B cell (primary cell): ENCODE measurements at regions not wholly inside any gene's neighbourhood (a gene's known extent, or its start where the extent isn't known, plus 50 kb on each side); places are given as distances from the start of the nearest gene placed in this dataset.

Experiments used
- ATAC-seq: fragments of 200-7000 bp; cut with Tn5 transposase; one replicate; pipeline ENCODE4 v1.10.0; 2021; ENCODE audit warnings: low read depth, mild to moderate bottlenecking, moderate number of reproducible peaks, moderate library complexity
- CTCF ChIA-PET: fragments of 350-600 bp; sonication (Branson Sonifier 250); formaldehyde crosslinking; loops from one replicate; lab custom pipeline; 2021; ENCODE audit warnings: antibody characterized with exemption, inconsistent platforms; lab: Charles Lee
- POLR2A ChIA-PET: fragments of 350-600 bp; sonication (Branson Sonifier 250); formaldehyde crosslinking; loops from one replicate; lab custom pipeline; 2021; ENCODE audit warnings: antibody characterized with exemption; lab: Charles Lee
- DNase-seq: peaks from one replicate; pipeline ENCODE4 v3.0.0; 2013
- H2AFZ ChIP-seq: 2 replicates; pipeline ENCODE4 v1.6.1; 2012; ENCODE audit warnings: mild to moderate bottlenecking, low read depth, low read length; ENCODE audit not compliant: insufficient read depth, poor library complexity, severe bottlenecking
- H3K27ac ChIP-seq, 2 donors: 1 replicate in 1 of 2; 2 replicates in 1 of 2; pipeline ENCODE4 v1.5.1; 2012 to 2013; ENCODE audit warnings: low read length in 2 of 2, mild to moderate bottlenecking in 2 of 2, moderate library complexity in 1 of 2
- H3K27me3 ChIP-seq, 4 experiments: fragments of 200-600 bp in 1 of 4; sonication (generic) in 1 of 4; replicated peaks in 1 of 4; 1 replicate in 2 of 4; 2 replicates in 2 of 4; pipeline versions ENCODE4 v1.6.1 to v1.7.0; 2013 to 2016; ENCODE audit warnings: low read length in 3 of 4, mild to moderate bottlenecking in 2 of 4, mixed read lengths in 1 of 4, moderate library complexity in 1 of 4; ENCODE audit not compliant: insufficient read depth in 4 of 4, control insufficient read depth in 3 of 4; ENCODE audit errors: control extremely low read depth in 1 of 4
- H3K36me3 ChIP-seq, 2 experiments: replicated peaks in 1 of 2; 1 replicate in 1 of 2; 2 replicates in 1 of 2; pipeline versions ENCODE4 v1.6.1 to v1.7.1; 2013; ENCODE audit warnings: low read length in 1 of 2; ENCODE audit not compliant: insufficient read depth in 2 of 2, control insufficient read depth in 1 of 2; ENCODE audit errors: control extremely low read depth in 1 of 2, extremely low read depth in 1 of 2
- H3K4me1 ChIP-seq, 2 donors: fragments of 200-600 bp in 1 of 2; sonication (generic) in 1 of 2; 1 replicate in 1 of 2; 2 replicates in 1 of 2; pipeline versions ENCODE4 v1.5.1 to v1.6.1; 2013 to 2017; ENCODE audit warnings: low read length in 2 of 2; ENCODE audit not compliant: control insufficient read depth in 2 of 2, insufficient read depth in 2 of 2
- H3K4me2 ChIP-seq: replicated peaks from 2 replicates; pipeline ENCODE3; 2012; ENCODE audit warnings: mild to moderate bottlenecking, low read depth, low read length; ENCODE audit not compliant: poor library complexity, severe bottlenecking
- H3K4me3 ChIP-seq, 5 experiments: fragments of 200-600 bp in 1 of 5; sonication (generic) in 1 of 5; 1 replicate in 3 of 5; 2 replicates in 2 of 5; pipeline versions ENCODE4 v1.5.1 to v1.7.0; 2011 to 2016; ENCODE audit warnings: low read length in 4 of 5, mild to moderate bottlenecking in 4 of 5, low read depth in 2 of 5, control low read depth in 1 of 5, moderate library complexity in 1 of 5; ENCODE audit not compliant: insufficient read depth in 1 of 5; ENCODE audit errors: control extremely low read depth in 1 of 5, extremely low read depth in 1 of 5
- H3K79me2 ChIP-seq: fragments of 200-600 bp; sonication (generic); one replicate; pipeline ENCODE4 v1.6.0; 2016; ENCODE audit warnings: low read length; ENCODE audit not compliant: control insufficient read depth, insufficient read depth
- H3K9ac ChIP-seq: fragments of 200-600 bp; sonication (generic); 2 replicates; pipeline ENCODE4 v1.6.1; 2017; ENCODE audit warnings: mild to moderate bottlenecking, low read length, moderate library complexity
- H3K9me3 ChIP-seq, 3 donors: one replicate each; pipeline versions ENCODE4 v1.6.1 to v1.7.1; 2013; ENCODE audit warnings: low read length in 2 of 3; ENCODE audit not compliant: control insufficient read depth in 2 of 3, insufficient read depth in 1 of 3; ENCODE audit errors: control extremely low read depth in 1 of 3
- H4K20me1 ChIP-seq: 2 replicates; pipeline ENCODE4 v1.6.0; 2012; ENCODE audit warnings: mild to moderate bottlenecking, low read length; ENCODE audit not compliant: insufficient read depth, control insufficient read depth, poor library complexity, severe bottlenecking
- H3K27ac Mint-ChIP-seq: one replicate; pipeline ENCODE4 v1.8.0; 2021; ENCODE audit warnings: mixed read lengths
- H3K27me3 Mint-ChIP-seq: one replicate; pipeline ENCODE4 v1.8.0; 2021; ENCODE audit warnings: mixed read lengths
- H3K4me1 Mint-ChIP-seq: one replicate; pipeline ENCODE4 v1.8.0; 2021; ENCODE audit warnings: mixed read lengths
- H3K4me3 Mint-ChIP-seq: one replicate; pipeline ENCODE4 v1.8.0; 2021; ENCODE audit warnings: mixed read lengths
- H3K9me3 Mint-ChIP-seq: one replicate; pipeline ENCODE4 v1.8.0; 2022; ENCODE audit warnings: mixed read lengths; ENCODE audit not compliant: insufficient read depth
- EZH2 ChIP-seq: IDR thresholded peaks from 2 replicates; pipeline ENCODE4 v1.6.1; 2012; ENCODE audit warnings: borderline replicate concordance, low read depth, mild to moderate bottlenecking, moderate library complexity, low read length; ENCODE audit not compliant: insufficient read depth, poor library complexity, severe bottlenecking
- WGBS: methylation state at CpG from one replicate; pipeline ENCODE4 v1.1.5; 2013; ENCODE audit warnings: missing lambda C conversion rate; ENCODE audit not compliant: insufficient coverage; 5-methylcytosine and 5-hydroxymethylcytosine counted together
- intact Hi-C: fragments of 100-400 bp; cut with micrococcal nuclease; formaldehyde crosslinking; loops from one replicate; pipeline ENCODE4 v1.10.0; 2022
- TF ChIP-seq, protein P1 (sequence below): fragments of 200-600 bp; IDR thresholded peaks from one replicate; pipeline ENCODE4 v1.8.0; 2022; ENCODE audit warnings: antibody characterized with exemption, mild to moderate bottlenecking

DNA sequence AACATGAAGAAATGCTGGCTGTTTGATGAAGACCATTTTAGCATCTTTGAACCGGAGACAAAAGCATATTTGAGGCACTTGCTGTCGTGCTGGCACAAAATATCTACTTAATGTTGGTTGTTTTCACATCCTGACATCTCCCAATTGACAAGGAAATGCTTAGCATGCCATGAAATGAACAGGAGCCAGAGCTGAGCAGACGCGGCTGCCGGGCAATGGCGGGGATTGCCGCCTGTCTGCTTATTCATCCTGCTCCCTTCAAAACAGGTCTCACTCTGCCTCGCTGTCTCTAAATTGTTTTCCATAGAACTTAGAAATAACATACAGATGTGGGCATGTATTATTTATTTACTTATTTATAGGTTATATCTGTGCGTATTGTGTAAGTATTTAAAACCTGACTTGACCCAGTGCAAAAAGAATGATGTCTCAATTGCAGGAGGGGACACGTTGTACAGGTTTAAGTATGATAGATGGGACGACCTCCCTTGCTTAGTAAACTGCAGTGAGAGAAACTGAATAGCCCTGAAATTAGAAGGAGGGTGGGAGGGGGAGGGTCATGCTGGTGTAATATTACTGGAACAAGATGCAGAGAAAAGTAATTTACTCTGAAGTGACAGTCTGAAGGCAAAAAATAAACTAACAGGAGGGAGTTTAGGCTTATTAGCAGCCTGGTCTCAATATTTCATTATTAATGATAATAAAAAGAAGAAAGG lies 590.4 kb upstream of the PLXNA2 start:
- no peak overlapping the region for H3K4me3 Mint-ChIP-seq
- Histone ChIP-seq H3K79me2 (no peaks in the 10 kb centered on the region), H3K27ac (no peak overlapping the region), H3K27me3 (no peaks in the 10 kb centered on the region), H2AFZ (no peak overlapping the region), H3K36me3 (no peaks in the 10 kb centered on the region), H3K4me2 (no peak overlapping the region), H4K20me1 (no peaks in the 10 kb centered on the region), H3K4me1 (no peaks in the 10 kb centered on the region), H3K9me3 (no peaks in the 10 kb centered on the region), H3K9ac (no peak overlapping the region), H3K4me3 (no peak overlapping the region)
- no peaks in the 10 kb centered on the region for H3K27me3 Mint-ChIP-seq
- DNase-seq (no peak), ATAC-seq (no peak)
- POLR2A ChIA-PET: no interaction called here
- CTCF ChIA-PET: no interaction called here
- 78% methylated on average over 6 of the region's 11 CpGs for WGBS
- no peaks in the 10 kb centered on the region for H3K9me3 Mint-ChIP-seq
- H3K4me1 Mint-ChIP-seq: no peaks in the 10 kb centered on the region
- intact Hi-C loops: no loop called here
- TF ChIP-seq EZH2: no peak
- TF ChIP-seq, protein P1, sequence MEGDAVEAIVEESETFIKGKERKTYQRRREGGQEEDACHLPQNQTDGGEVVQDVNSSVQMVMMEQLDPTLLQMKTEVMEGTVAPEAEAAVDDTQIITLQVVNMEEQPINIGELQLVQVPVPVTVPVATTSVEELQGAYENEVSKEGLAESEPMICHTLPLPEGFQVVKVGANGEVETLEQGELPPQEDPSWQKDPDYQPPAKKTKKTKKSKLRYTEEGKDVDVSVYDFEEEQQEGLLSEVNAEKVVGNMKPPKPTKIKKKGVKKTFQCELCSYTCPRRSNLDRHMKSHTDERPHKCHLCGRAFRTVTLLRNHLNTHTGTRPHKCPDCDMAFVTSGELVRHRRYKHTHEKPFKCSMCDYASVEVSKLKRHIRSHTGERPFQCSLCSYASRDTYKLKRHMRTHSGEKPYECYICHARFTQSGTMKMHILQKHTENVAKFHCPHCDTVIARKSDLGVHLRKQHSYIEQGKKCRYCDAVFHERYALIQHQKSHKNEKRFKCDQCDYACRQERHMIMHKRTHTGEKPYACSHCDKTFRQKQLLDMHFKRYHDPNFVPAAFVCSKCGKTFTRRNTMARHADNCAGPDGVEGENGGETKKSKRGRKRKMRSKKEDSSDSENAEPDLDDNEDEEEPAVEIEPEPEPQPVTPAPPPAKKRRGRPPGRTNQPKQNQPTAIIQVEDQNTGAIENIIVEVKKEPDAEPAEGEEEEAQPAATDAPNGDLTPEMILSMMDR: no peak
- no peak overlapping the region for H3K27ac Mint-ChIP-seq

- Histone ChIP-seq H3K4me1 (no peaks in the 10 kb centered on the region), H3K79me2 (no peaks in the 10 kb centered on the region), H3K9me3 (no peaks in the 10 kb centered on the region), H3K4me3 (no peak overlapping the region), H3K27me3 (no peaks in the 10 kb centered on the region), H3K27ac (no peak overlapping the region), H3K4me2 (no peak overlapping the region), H3K9ac (no peak overlapping the region), H3K36me3 (no peaks in the 10 kb centered on the region), H4K20me1 (no peaks in the 10 kb centered on the region), H2AFZ (no peak overlapping the region)
- no peak for ATAC-seq
- ChIA-PET POLR2A (no interaction called here), CTCF (no interaction called here)
- intact Hi-C loops: no loop called here
- DNase-seq: no peak
- H3K4me1 Mint-ChIP-seq: no peaks in the 10 kb centered on the region
- H3K9me3 Mint-ChIP-seq: no peaks in the 10 kb centered on the region
- H3K27me3 Mint-ChIP-seq: no peaks in the 10 kb centered on the region
- 81% methylated on average over 4 of the region's 6 CpGs for WGBS
- no peak overlapping the region for H3K4me3 Mint-ChIP-seq
- TF ChIP-seq, protein P1: no peak
- TF ChIP-seq EZH2: no peak
- no peak overlapping the region for H3K27ac Mint-ChIP-seq
Observed at GRCh38 chr1:208835097-208835463, 590.9 kb upstream of the PLXNA2 start.
